GM12878 (cell line): ENCODE measurements at regions not wholly inside any gene's neighbourhood (a gene's known extent, or its start where the extent isn't known, plus 50 kb on each side); places are given as distances from the start of the nearest gene placed in this dataset.

ENCODE experiments used
- CBX3 ChIP-seq: fragments of 200-600 bp; sonication (generic); IDR thresholded peaks from 2 replicates; pipeline ENCODE4 v1.6.1; 2016; ENCODE audit warnings: low read depth, borderline replicate concordance
- CHD1 ChIP-seq: IDR thresholded peaks from 2 replicates; pipeline ENCODE4 v1.6.1; 2012; ENCODE audit warnings: low read depth, low read length, improper control_type of control experiment
- EZH2 ChIP-seq: IDR thresholded peaks from 2 replicates; pipeline ENCODE4 v1.6.1; 2012; ENCODE audit warnings: low read depth, mild to moderate bottlenecking, control low read depth, inconsistent platforms, low read length, borderline replicate concordance; ENCODE audit not compliant: control insufficient read depth
- GABPA ChIP-seq: IDR thresholded peaks from 2 replicates; pipeline ENCODE4 v1.6.1; 2014; ENCODE audit warnings: antibody characterized with exemption, low read depth, mild to moderate bottlenecking, inconsistent platforms
- HCFC1 ChIP-seq: fragments of 150-350 bp; IDR thresholded peaks from 2 replicates; pipeline ENCODE4 v1.6.1; 2014; ENCODE audit warnings: low read length
- IKZF1 ChIP-seq: fragments of 450-650 bp; conservative IDR thresholded peaks from 2 replicates; pipeline ENCODE4 v1.6.1; 2017; ENCODE audit warnings: antibody characterized with exemption, mild to moderate bottlenecking
- IKZF2 ChIP-seq, 2 experiments: fragments of 450-650 bp; IDR thresholded peaks; 2 replicates each; pipeline ENCODE4 v1.6.1; 2017; ENCODE audit warnings: mild to moderate bottlenecking in 2 of 2, moderate library complexity in 2 of 2
- LARP7 ChIP-seq: fragments of 450-650 bp; IDR thresholded peaks from 2 replicates; pipeline ENCODE4 v1.6.1; 2017; ENCODE audit warnings: mild to moderate bottlenecking
- MTA2 ChIP-seq: fragments of 450-650 bp; IDR thresholded peaks from 2 replicates; pipeline ENCODE4 v1.6.1; 2016; ENCODE audit warnings: low read depth, mild to moderate bottlenecking, moderate library complexity
- NFYA ChIP-seq: IDR thresholded peaks from 2 replicates; pipeline ENCODE4 v1.6.1; 2011; ENCODE audit warnings: low read depth, mild to moderate bottlenecking, low read length, improper control_type of control experiment, borderline replicate concordance
- NR2C2 ChIP-seq: IDR thresholded peaks from 2 replicates; pipeline ENCODE4 v1.6.1; 2011; ENCODE audit warnings: borderline replicate concordance, low read depth; ENCODE audit not compliant: control insufficient read depth, insufficient read length
- NR2F1 ChIP-seq: fragments of 450-650 bp; conservative IDR thresholded peaks from 2 replicates; pipeline ENCODE4 v1.6.1; 2017; ENCODE audit warnings: mild to moderate bottlenecking
- PML ChIP-seq: IDR thresholded peaks from 2 replicates; pipeline ENCODE4 v1.6.1; 2012; ENCODE audit warnings: low read length, inconsistent platforms
- RFX5 ChIP-seq: IDR thresholded peaks from 2 replicates; pipeline ENCODE4 v1.6.1; 2011; ENCODE audit warnings: low read depth, low read length, improper control_type of control experiment
- SIX5 ChIP-seq: IDR thresholded peaks from 2 replicates; pipeline ENCODE4 v1.6.1; 2011; ENCODE audit warnings: mild to moderate bottlenecking, low read depth, low read length, moderate library complexity; ENCODE audit not compliant: severe bottlenecking
- SMC3 ChIP-seq: IDR thresholded peaks from 2 replicates; pipeline ENCODE4 v1.6.1; 2011; ENCODE audit warnings: low read length, improper control_type of control experiment, borderline replicate concordance
- SREBF2 ChIP-seq: IDR thresholded peaks from 2 replicates; pipeline ENCODE4 v1.6.1; 2012; ENCODE audit warnings: mild to moderate bottlenecking, low read length
- SUPT20H ChIP-seq: IDR thresholded peaks from 2 replicates; pipeline ENCODE4 v1.6.1; 2011; ENCODE audit warnings: low read depth, mild to moderate bottlenecking, low read length, moderate library complexity, borderline replicate concordance; ENCODE audit not compliant: control insufficient read depth
- TAF1 ChIP-seq: IDR thresholded peaks from 2 replicates; pipeline ENCODE4 v1.6.1; 2011; ENCODE audit warnings: mild to moderate bottlenecking, low read depth, low read length, borderline replicate concordance
- ZZZ3 ChIP-seq: IDR thresholded peaks from 2 replicates; pipeline ENCODE4 v1.6.1; 2011; ENCODE audit warnings: low read depth; ENCODE audit not compliant: control insufficient read depth, insufficient read length
- TF ChIP-seq, protein P1 (sequence below): fragments of 450-650 bp; IDR thresholded peaks from 2 replicates; pipeline ENCODE4 v1.6.1; 2017; ENCODE audit warnings: mild to moderate bottlenecking, low read depth, inconsistent platforms; ENCODE audit not compliant: poor library complexity, severe bottlenecking
- TF ChIP-seq, protein P2 (sequence below), 3 experiments: IDR thresholded peaks in 2 of 3; conservative IDR thresholded peaks in 1 of 3; 2 replicates each; pipeline ENCODE4 v1.5.1; 2011; ENCODE audit warnings: low read depth in 3 of 3, low read length in 3 of 3, mild to moderate bottlenecking in 3 of 3, control low read depth in 2 of 3, moderate library complexity in 2 of 3, inconsistent platforms in 1 of 3, mixed read lengths in 1 of 3; ENCODE audit not compliant: control insufficient read depth in 2 of 3, insufficient read depth in 1 of 3; ENCODE audit errors: extremely low read depth in 1 of 3
- TF ChIP-seq, protein P3 (sequence below): IDR thresholded peaks from 2 replicates; pipeline ENCODE4 v1.6.1; 2011; ENCODE audit warnings: borderline replicate concordance, low read depth, mild to moderate bottlenecking, moderate library complexity, low read length; ENCODE audit not compliant: insufficient read depth, poor library complexity, severe bottlenecking

DNA sequence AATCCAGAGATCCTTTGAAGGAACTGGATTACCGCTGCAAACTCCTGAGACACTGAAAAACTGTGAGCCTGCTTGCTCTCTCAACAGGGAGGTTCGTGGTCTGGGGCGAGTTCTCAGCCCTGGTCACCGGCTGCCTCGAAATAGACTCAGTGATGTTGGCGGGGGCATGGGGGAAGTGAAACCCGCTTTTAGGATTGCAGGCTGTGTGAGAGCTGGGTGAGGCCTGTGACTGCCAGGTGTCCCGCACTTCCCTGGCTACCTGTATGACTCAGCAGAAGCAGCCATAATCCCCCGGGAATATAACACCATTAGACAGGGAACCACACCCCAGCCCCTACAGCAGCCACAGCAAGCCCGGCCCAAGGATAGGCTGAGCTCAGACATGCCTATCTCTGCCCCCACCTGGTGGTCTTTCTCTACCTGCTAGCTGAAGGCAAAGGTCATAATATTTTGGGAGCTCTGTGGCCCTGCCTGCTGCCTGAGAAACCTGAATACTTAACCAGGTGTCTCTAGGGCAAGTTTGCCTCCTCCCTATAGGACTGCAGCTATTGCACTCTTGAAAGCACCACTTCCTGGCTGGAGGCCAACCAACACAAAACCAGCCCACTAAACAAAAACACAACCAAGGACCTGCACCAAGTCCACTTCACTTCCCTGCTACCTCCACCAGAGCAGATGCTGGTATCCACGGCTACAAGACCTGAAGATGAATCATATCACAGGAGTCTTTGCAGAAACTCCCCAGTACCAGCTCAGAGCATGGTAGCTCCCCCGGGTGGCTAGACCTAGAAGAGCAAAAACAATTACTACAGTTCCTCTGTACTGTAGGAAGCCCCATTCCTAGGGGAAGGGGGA is 202.0 kb downstream of the RRAGB start (continued):
- TF ChIP-seq NR2F1 (peak; percentile 86), GABPA (no peak), SREBF2 (no peak), SIX5 (no peak), LARP7 (0 out of 2 replicates have a peak, but pooled peaks have one; percentile 31), SMC3 (peak; percentile 22; the same call in 1 of the 2 replicates), CHD1 (0 out of 2 replicates have a peak, but pooled peaks have one; percentile 57), RFX5 (0 out of 2 replicates have a peak, but pooled peaks have one; percentile 16), IKZF1 (peak; percentile 99), PML (no peak), TAF1 (peak; percentile 15; the same call in 1 of the 2 replicates), SUPT20H (no peak), ZZZ3 (no peak), IKZF2 (IDR thresholded peaks at IDR 0.05) (peak; percentile 98), NFYA (no peak), MTA2 (peak; percentile 84), NR2C2 (no peak), HCFC1 (no peak), CBX3 (no peak), EZH2 (no peak)
- TF ChIP-seq, protein P1, sequence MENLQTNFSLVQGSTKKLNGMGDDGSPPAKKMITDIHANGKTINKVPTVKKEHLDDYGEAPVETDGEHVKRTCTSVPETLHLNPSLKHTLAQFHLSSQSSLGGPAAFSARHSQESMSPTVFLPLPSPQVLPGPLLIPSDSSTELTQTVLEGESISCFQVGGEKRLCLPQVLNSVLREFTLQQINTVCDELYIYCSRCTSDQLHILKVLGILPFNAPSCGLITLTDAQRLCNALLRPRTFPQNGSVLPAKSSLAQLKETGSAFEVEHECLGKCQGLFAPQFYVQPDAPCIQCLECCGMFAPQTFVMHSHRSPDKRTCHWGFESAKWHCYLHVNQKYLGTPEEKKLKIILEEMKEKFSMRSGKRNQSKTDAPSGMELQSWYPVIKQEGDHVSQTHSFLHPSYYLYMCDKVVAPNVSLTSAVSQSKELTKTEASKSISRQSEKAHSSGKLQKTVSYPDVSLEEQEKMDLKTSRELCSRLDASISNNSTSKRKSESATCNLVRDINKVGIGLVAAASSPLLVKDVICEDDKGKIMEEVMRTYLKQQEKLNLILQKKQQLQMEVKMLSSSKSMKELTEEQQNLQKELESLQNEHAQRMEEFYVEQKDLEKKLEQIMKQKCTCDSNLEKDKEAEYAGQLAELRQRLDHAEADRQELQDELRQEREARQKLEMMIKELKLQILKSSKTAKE = peak; percentile 70
- TF ChIP-seq, protein P2, sequence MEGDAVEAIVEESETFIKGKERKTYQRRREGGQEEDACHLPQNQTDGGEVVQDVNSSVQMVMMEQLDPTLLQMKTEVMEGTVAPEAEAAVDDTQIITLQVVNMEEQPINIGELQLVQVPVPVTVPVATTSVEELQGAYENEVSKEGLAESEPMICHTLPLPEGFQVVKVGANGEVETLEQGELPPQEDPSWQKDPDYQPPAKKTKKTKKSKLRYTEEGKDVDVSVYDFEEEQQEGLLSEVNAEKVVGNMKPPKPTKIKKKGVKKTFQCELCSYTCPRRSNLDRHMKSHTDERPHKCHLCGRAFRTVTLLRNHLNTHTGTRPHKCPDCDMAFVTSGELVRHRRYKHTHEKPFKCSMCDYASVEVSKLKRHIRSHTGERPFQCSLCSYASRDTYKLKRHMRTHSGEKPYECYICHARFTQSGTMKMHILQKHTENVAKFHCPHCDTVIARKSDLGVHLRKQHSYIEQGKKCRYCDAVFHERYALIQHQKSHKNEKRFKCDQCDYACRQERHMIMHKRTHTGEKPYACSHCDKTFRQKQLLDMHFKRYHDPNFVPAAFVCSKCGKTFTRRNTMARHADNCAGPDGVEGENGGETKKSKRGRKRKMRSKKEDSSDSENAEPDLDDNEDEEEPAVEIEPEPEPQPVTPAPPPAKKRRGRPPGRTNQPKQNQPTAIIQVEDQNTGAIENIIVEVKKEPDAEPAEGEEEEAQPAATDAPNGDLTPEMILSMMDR (IDR thresholded peaks at IDR 0.05 in 2 of 3, conservative IDR thresholded peaks at IDR 0.05 in 1 of 3; ENCODE audit: control insufficient read depth in 2 of 3, extremely low read depth in 1 of 3, insufficient read depth in 1 of 3, low read depth in 3 of 3, low read length in 3 of 3) = peak; percentile 23 to 31 (median 25); a peak in 3 of 6 replicates
- TF ChIP-seq, protein P3, sequence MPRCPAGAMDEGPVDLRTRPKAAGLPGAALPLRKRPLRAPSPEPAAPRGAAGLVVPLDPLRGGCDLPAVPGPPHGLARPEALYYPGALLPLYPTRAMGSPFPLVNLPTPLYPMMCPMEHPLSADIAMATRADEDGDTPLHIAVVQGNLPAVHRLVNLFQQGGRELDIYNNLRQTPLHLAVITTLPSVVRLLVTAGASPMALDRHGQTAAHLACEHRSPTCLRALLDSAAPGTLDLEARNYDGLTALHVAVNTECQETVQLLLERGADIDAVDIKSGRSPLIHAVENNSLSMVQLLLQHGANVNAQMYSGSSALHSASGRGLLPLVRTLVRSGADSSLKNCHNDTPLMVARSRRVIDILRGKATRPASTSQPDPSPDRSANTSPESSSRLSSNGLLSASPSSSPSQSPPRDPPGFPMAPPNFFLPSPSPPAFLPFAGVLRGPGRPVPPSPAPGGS = peak; percentile 94
